Inflammatory macrophage treated with lipopolysaccharide for 4 hours (primary cell): ENCODE measurements at regions not wholly inside any gene's neighbourhood (a gene's known extent, or its start where the extent isn't known, plus 50 kb on each side); places are given as distances from the start of the nearest gene placed in this dataset.

Source experiments
- DNase-seq: peaks from one replicate; pipeline ENCODE4 v3.0.0-alpha.2; 2020

DNA sequence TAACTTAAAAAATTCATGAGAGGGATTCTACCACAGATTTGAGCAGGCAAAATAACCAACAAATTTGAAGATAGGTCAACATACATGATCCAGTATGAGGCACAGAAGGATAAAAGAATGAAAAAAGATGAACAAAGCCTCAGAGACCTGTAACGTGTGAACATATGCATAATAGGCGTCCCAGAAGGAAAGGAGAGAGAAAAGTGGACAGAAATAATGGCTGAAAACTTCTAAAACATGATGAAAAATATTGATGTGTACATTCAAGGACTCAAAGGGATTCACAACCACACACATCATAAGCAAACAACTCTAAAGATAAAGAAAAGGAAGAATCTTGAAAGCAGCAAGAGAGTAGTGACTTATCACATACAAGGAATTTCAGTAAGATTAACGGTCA, 100.1 kb upstream of the PARD3B start:
- DNase-seq, result no peak

DNA sequence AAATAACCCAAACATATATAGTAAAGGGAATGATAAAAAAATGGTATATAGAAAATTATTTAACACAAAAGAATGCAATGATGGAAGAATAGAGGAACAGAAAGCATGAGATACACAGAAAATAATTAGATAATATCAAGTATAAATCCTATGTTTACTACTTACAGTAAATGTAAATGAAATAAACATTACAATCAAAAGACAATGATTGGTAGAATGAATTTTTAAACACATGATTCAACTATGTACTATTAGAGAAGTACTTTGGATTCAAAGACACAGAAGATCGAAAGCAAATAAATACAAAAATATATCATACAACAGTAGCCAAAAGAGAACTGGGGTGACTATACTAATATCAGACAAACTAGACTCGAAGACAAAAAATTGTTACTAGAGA, 97.6 kb upstream of the PARD3B start:
- no peak for DNase-seq

DNA sequence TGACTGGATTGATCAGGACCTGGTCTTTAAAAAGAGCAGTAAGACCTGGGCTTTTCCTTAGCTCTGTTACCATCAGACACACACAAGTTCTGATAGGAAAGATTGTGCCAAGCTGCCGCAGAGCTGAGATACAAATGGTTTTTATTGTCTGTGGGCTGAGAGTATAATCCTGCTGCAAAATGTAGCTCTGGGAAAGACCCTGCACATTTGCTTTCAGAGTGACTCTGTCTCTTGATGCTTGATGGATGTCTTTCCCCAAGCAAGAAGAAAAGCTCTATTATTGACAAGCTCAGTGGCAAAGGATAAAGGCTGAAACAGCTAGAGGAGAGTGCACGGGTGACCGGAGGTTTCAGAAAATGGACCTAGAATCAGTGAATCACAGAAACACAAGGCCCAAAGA, 95.3 kb upstream of the PARD3B start:
- DNase-seq, result no peak

DNA sequence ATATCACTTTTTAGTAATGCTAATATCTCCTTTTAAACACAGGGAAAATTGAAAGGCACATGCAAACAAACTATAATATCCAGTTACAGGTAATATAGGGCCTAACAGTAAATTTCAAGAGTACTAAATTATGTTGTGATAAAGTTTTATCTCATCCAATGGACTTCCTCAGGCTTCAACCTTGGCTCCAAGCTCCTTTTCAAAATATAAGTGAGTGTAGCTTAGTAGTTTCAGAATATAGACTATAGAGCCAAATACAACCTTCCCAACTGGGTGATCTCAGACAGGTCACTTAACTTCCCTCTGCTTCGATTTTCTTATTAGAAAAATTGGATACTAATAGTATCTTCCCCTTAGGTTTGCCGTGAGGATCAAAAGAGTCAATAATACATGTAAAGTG, 93.5 kb upstream of the PARD3B start:
- DNase-seq, result no peak

DNA sequence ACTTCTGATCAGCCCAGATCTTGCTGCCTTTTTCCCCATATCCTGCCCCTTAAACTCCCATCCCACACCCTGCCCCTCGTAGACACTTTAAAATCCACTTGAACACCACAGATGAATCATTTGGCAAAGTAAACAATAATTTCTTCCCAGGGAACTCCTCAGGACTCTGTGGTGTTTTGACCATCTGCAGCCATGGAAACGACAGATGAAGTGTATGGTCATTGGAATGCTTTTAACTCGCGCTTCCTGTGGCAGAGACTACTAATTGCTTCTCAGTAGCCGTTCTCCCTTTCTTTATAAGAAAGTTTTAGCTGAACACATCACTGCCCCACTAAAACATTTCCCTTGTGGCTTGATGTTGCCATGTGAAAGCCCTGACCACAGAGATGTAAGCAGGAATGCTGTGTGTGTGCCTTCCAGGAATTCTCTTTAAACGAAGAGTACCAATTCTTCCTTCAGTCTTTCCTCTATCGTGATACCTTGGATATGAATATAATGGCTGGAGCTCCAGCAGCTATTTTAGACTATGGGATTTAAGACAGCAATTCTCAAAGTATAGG, 92.7 kb upstream of the PARD3B start:
- no peak for DNase-seq

DNA sequence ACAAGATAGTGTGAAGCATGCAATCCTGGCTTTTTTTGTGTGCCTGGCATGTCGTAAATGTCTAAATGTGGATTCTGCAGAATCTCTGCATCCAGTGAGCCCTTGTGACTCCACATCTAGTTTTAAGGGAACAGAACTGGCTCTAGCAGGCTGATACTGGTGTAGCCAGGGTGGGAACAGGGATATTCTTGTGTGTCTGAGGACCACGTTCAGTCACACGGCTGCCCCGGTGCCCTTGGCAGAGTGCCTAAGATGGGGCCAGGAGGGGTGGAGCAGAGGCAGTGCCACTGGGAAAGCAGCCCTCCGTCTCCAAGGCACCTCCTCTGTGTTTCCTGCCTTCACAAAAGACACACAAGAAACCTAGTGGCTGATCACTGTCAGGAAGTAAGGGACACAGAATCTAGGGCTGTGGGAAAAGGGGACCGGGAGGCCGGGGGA, 91.5 kb upstream of the PARD3B start:
- DNase-seq, result no peak

DNA sequence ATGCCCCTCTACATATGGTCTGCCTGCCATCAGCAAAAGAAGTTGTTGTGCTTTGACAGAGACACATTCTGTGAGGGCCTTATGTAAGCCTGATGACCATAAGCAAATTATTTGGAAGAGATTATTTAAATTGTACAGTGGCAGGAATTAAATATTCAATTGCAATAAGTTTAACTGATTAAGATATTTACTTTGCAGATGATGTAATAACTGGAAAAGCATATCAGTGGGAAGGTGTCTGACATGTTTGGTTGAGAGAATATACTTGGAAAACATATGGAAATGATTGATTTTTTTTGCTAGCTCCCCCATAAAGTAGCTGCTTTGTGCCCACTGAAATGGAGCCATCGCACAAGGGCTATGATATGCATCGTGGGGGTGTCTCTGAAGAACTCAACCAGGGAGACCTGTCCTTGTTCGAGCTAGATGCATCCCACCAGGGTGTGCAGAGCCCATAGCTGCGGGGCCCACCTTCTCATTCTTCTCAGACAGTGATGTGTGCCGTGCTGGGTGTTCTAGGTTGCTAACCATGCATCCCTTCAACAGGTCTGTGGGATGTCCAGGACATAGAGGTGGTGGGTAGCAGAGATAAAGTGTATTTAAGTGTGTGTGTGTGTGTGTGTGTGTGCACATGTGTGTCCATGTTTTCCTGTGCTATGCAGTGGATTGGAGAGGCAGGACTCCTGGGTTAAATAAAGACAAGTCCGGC, 90.4 kb upstream of the PARD3B start:
- no peak for DNase-seq

DNA sequence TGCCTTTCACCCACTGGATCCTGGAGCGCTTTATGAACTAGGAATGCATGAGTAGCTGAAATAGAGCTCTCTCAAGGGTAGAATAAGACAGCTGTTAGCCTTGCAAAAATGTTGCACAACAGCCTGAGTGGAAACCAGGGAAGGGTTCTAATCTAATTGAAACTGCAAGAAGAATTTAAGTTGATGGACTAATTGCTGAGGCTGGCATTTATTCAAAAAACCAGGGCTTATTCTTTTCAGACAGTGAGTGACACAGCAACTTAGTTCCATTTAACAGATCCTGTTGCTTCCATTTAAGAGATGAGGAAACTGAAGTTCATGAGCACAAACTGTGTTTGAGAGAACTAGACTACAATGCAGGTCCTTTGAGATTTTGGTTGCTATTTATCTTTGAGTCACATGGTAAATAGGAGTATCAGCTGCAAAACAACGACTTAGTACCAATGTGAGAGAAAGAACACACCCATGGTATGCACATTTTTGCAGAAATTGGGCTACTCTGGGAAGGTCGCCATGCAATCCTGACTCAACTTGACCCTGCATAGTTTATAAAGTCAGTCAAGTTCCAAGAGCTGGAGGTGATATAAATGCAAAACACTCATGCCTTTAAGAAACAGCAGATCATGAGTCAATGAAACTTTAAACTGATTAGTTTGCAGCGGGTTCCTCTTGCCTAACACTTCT, 76.4 kb upstream of the PARD3B start:
- DNase-seq, result no peak

DNA sequence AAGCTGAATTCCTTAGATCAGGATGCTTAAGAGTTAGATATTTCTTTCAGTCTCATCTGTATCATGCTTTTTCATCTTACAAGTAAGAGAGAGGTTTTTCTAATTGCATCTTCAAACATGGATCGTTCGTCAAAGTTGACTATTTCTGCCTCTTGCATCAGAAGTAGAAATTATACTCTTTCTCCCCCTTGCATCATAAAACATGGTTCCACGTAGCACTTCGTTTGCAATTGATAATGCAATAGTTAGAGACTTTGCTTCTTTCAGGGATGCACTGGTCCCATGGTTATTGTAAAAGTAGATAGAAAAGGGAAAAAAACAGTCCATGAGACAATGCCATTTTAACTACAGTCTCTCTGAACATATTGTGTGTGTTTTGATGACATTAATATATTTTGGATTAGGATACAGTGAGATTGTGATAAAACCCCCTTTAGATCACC, 75.1 kb upstream of the PARD3B start:
- DNase-seq, result no peak

DNA sequence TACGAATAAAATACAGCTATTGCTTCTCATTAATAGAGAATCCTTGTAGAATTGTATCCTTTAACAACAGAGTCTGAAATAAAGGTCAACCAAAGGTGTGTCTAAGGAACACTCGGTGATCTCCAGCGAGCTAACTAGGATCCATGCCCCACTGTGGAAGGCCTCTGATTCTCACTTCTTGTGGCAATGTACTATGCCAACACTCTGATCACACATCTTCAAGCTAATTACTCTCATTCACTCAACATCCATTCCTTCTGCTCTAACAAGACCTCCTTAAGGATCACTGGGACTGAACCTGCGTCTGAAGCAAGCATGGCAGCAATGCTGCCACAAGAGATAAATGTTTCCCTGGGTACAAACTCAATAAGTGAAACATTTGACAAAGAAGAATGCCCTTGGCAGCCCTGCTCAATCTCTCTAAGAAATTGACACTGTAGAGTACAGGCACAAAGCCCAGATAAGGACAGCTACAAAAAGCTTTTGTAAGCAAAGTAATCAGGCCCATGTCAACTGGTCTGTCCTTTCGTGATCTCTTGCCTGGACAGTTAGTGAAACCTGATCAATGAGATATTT, 74.6 kb upstream of the PARD3B start:
- DNase-seq, result no peak

DNA sequence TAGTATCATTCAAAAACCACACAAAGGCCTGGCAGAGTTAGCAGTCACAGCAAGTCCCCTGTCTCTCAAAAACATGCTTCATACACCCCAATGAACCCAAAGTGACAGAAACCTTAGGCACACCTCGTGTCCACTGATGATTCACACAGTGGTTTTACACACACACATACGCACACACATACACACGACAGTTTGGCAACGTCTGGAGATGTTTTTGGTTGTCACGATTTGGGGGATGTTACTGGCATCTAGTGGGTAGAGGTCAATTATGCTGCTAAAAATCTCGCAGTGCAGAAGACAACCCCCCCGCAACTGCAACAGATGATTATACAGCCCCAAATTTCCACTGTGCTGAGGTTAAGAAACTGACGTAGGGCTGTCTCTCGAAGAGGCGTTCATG, 72.9 kb upstream of the PARD3B start:
- no peak for DNase-seq

DNA sequence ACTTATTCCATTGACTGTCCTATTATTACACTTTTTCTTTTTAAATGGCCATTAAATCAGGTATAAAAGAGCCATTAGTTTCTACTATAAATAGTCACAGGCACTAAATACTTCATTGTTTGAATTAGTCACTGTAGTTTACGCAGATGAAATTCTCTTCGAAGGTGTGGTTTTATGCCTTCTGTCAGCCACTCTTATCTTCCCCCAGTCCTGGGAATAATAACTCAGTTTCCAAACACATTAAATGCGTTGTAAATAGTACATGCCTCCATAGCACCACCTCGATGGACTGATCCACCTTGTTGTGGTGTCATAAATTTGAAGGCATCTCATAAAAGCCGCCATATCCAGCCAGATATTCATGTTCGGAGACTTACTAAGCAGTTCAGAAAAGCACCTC, 72.1 kb upstream of the PARD3B start:
- no peak for DNase-seq

DNA sequence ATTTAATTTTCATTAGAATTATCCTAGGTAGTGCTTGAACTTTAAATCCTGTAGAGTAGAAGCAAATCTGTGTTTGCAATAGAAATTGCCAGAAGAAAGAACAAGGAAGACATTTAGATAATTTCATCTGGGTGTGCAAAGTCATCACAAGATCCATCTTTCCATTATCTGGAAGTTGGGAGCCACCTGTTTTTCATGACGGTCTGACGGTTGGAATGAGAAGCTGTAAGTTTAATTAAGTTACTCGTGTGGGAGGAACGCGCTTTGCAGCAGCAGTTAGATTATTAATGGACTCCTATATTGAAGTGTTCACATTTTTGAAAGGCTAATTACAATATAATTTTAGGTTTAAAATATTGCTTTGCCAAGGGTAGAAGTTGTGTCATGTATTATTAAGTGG, 69.9 kb upstream of the PARD3B start:
- DNase-seq, result no peak

DNA sequence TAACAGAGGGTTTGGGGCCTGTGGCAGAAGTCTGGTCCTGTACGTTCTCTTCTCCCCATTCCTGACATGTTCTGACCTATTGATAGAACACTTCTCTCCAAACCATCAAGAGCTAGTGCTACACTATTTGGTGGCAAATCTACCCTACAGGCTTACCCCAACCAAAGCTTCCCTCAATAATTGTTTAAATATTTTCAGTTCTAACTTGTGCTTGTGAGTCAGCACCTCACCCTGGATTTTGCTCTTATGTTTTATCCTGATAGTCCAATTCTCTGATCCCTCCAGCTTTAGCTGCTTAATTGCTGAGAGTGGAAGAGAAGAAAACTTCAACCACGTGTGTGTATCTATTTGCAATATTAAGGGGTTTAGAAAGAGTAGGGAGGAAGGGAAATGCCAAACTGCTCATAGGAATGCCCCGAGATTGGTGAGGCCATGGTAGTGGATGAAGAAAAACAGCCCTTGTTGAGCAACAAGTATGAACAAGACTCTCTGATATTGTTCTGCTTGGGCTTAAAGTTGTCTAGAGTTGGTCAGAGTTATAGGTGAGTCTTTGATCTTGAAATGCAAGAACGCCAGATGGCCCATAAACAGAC, 67.8 kb upstream of the PARD3B start:
- no peak for DNase-seq

DNA sequence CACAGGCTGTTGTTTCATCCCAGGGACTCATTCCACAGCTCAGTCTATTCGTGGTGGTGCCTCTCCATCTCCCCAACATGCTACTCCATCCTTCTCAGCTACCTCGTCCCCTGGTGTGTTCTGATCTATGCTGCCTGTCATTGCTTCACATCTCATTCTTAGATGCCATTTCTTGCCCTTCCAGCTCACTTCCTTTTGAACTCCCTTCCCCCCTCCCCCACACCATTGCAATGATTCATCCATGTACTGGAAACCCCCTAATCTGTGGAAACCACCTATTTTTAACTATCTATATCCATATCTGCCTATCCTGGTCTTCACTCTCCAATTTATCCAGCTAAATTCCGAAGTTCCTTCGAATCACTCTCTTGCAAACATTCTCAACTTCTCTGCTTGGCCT, 65.7 kb upstream of the PARD3B start:
- no peak for DNase-seq

DNA sequence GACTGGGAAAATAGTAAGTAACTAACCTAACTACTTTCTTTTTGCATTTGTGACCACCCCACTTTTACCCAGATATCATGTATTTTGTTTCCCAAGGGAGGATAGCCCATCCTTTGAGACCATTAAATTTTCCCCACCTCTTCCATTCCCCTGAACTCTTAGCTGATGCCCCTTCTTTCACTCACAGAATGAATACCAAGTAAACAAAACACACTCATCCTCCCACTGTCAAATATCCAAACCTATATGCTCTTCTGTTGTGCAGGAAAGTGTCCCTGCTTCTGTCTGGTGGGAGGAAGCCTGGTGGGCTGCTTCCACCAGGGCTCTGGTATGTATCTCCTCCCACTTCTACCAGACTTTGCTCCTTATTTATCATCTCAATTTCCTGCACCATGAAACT, 64.6 kb upstream of the PARD3B start:
- DNase-seq, result no peak

DNA sequence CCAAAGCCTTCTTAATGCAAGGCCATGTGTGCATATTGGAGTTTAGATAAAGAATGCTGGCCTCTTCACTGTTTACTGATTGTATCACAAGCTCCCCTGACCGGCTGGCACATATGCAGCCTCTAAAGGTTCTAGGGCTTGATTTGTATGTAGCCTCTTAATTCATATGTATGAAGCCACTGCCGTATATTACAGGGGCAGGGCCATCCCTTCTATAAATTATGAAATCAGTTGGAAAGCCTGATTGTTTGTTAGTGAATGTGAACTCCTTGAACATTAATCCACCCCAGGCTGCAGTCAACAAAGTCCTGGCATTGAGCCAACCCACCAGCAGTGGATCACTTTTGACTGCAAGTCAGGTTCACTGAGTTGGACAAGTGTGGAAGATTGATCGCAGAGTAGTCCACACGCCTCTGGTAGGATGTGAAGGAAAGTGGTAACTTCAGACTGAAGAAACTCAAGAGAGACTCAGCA, 61.6 kb upstream of the PARD3B start:
- DNase-seq, result no peak

DNA sequence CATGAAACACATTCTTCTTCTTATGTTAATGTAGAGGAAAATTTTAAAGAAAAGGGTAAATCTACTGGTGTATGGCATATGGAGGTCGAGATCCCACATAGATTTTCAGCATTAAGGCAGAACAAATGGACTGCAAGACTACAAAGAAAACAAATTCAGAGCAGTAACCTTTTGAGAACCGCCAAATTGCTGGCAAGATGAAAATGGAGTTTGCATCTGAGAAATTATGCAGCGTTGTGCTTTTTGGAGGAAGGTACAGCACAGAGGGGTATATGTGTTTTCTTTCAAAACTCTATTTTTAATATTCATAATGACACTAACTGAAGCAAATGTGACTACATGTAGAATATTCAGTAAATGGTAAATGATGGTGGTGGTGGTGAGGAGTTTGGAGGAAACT, 59.0 kb upstream of the PARD3B start:
- DNase-seq, result no peak

DNA sequence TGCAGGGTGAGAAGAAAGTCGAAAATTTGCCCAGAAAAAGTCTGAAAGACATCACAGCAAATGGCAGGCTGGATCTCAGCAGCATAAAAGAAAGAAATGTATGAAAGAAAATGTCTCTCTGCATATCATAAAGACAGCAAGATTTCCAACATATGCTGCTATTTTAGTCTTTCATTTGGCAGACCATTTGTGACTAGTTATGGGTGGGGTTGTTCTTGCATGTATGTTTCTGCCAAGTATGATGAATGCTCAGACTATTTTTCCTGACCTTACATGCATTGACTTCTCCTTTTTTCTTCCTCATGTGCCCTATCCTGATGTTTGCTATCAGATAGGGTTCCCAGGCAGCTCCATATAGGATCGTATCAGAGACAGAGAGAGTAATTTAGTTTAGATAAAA, 58.5 kb upstream of the PARD3B start:
- no peak for DNase-seq

DNA sequence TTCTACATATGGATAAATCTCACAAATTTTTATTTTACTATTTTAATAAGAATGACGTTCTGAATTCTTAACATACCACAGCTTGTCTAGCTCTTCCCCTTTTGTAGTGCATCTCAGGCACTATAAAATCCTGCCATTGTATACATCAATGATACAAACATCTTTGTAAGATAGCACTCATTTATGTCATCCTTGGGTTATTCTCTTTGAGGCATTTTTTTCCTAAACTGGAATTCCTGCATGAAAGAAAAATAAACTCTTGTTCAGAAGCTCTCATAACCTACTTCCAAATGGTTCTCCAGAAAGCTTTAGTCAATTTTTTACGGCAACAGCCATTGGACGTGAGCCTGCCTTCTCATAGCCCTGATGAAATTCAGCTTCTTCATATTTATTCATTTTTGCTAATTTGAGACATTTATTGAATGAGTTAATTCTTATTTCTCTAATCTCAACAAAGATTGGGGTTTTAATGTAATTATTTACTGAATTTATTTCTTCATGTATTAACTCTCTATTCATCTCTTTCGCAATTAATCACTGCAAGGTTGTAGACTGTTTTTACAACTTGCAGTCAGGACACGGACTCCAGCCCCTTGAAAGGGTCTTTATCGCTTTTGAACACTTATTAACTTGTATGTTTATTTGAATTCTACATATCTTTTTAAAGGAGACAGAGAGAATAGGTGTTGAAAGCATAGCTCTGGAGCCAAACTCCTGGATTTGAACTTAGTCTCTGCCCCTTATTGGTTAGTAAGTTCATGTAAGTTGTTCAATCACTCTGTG, 57.6 kb upstream of the PARD3B start:
- DNase-seq, result no peak

DNA sequence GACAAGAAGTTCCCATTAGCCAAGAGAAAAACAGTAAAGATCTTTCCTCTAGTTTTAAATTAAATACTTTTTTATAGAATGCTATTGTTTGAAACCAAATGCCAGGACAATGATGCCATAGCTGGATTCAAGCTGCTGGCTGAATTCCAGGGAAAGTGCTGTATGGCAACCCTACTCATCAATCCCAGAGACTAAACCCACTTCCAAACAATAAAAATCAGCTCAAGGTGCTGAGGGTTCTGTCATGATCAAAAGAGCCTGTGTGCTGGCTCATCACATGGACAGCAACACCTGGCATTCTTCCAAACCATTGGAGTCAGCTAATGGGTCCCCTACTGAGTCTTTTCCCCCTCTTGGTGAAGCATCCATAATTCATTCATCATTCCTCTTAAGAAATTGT, 53.7 kb upstream of the PARD3B start:
- DNase-seq, result no peak

DNA sequence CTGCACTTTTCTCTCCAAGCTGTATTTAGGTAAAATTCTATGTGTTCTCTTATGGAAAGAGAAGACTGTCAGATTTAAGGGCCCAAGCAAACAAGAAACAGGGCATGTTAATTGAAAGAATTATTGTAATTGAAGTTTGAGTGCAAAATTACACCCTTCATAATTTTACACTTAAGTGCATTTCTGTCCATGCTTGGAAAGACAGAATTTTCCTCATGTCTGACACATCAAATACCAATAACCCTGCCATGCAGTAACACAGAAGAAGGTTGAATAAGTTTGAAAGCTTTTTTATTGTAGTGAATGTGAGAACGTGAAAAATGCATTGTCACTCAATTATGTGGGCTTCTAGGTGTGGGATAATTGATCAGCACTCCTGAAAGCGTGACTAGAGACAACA, 52.9 kb upstream of the PARD3B start:
- DNase-seq, result no peak

DNA sequence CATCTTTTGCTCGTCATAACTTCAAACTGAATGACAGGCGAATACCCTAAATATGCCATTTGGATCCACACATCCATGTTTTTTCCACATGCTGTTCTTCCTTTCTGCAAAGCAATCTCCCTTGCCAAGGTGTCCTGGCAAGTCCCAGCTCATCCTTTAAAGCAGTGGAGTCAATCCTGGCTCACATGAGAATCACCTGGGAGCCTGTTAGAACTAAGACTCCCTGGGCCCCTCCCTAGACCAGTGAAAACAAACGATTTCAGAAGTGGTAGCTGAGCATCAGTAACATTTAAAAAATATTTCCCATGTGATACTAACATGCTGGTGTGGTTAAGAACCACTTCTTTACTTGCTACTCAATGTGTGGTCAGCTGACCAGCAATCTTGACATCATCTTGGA, 50.6 kb upstream of the PARD3B start:
- no peak for DNase-seq
